H1 (cell line): ENCODE measurements at regions not wholly inside any gene's neighbourhood (a gene's known extent, or its start where the extent isn't known, plus 50 kb on each side); places are given as distances from the start of the nearest gene placed in this dataset.

ENCODE experiments used
- CTCF ChIA-PET: fragments of 300-600 bp; sonication (Branson Sonifier 250); formaldehyde crosslinking; loops from one replicate; lab custom pipeline; 2021; ENCODE audit not compliant: partially characterized antibody; lab: Charles Lee
- POLR2A ChIA-PET: fragments of 300-600 bp; sonication (Branson Sonifier 250); formaldehyde crosslinking; loops from one replicate; lab custom pipeline; 2021; ENCODE audit warnings: inconsistent platforms; ENCODE audit not compliant: partially characterized antibody; lab: Charles Lee
- DNase-seq, 2 experiments: peaks; one replicate each; pipeline versions ENCODE4 v3.0.0 to v3.0.0-alpha.2; 2010 to 2022; ENCODE audit warnings: low spot score in 2 of 2, low read depth in 1 of 2, mixed read lengths in 1 of 2
- FAIRE-seq: peaks from 2 replicates; lab custom pipeline; 2011; peaks lifted over from hg19 to GRCh38; lab: Jason Lieb, UNC
- H2AFZ ChIP-seq: 2 replicates; pipeline ENCODE4 v1.8.1; 2012; ENCODE audit warnings: low read length, inconsistent platforms
- H2AK5ac ChIP-seq: 2 replicates; pipeline ENCODE4 v1.6.1; 2013; ENCODE audit warnings: low read depth, low read length
- H2BK120ac ChIP-seq: replicated peaks from 2 replicates; pipeline ENCODE3; 2013; ENCODE audit warnings: low read depth, low read length, inconsistent platforms
- H2BK12ac ChIP-seq: 2 replicates; pipeline ENCODE4 v1.6.1; 2013; ENCODE audit warnings: low read depth, low read length
- H2BK15ac ChIP-seq: 2 replicates; pipeline ENCODE4 v1.6.1; 2013; ENCODE audit warnings: low read length
- H2BK20ac ChIP-seq: 2 replicates; pipeline ENCODE4 v1.6.1; 2013; ENCODE audit warnings: low read length
- H2BK5ac ChIP-seq: 2 replicates; pipeline ENCODE4 v1.6.1; 2013; ENCODE audit warnings: low read depth, low read length
- H3K14ac ChIP-seq: 2 replicates; pipeline ENCODE4 v1.6.1; 2013; ENCODE audit warnings: inconsistent platforms; ENCODE audit not compliant: insufficient read length
- H3K18ac ChIP-seq: 2 replicates; pipeline ENCODE4 v1.6.1; 2013; ENCODE audit warnings: low read length; ENCODE audit errors: extremely low read depth
- H3K23ac ChIP-seq: 2 replicates; pipeline ENCODE4 v1.6.1; 2013; ENCODE audit warnings: inconsistent platforms; ENCODE audit not compliant: insufficient read length
- H3K23me2 ChIP-seq: 2 replicates; pipeline ENCODE4 v1.6.1; 2013; ENCODE audit warnings: low read depth, low read length
- H3K27ac ChIP-seq: 2 replicates; pipeline ENCODE4 v1.6.1; 2011; ENCODE audit warnings: low read depth, low read length, inconsistent platforms
- H3K27me3 ChIP-seq, 4 experiments: replicated peaks in 1 of 4; 1 replicate in 1 of 4; 2 replicates in 3 of 4; pipeline versions ENCODE4 v1.6.1 to v1.8.1; 2011 to 2013; ENCODE audit warnings: low read length in 3 of 4, mild to moderate bottlenecking in 3 of 4, inconsistent platforms in 2 of 4, mixed read lengths in 2 of 4, moderate library complexity in 1 of 4; ENCODE audit not compliant: control insufficient read depth in 3 of 4, insufficient read depth in 3 of 4; ENCODE audit errors: extremely low read depth in 1 of 4
- H3K36me3 ChIP-seq, 4 experiments: 2 replicates each; pipeline versions ENCODE4 v1.6.1 to v1.8.1; 2011 to 2013; ENCODE audit warnings: mild to moderate bottlenecking in 4 of 4, low read length in 3 of 4, moderate library complexity in 2 of 4, control low read depth in 1 of 4, inconsistent platforms in 1 of 4; ENCODE audit not compliant: insufficient read depth in 4 of 4, control insufficient read depth in 2 of 4
- H3K4ac ChIP-seq: replicated peaks from 2 replicates; pipeline ENCODE3; 2013; ENCODE audit warnings: low read length, low read depth, mixed read lengths, inconsistent platforms; ENCODE audit not compliant: insufficient read length
- H3K4me1 ChIP-seq, 4 experiments: replicated peaks in 1 of 4; 1 replicate in 1 of 4; 2 replicates in 3 of 4; pipeline versions ENCODE4 v1.6.1 to v1.8.1; 2011 to 2013; ENCODE audit warnings: low read length in 3 of 4, inconsistent platforms in 2 of 4, mixed read lengths in 1 of 4; ENCODE audit not compliant: insufficient read depth in 4 of 4, control insufficient read depth in 3 of 4
- H3K4me2 ChIP-seq, 2 experiments: 2 replicates each; pipeline versions ENCODE4 v1.6.1 to v1.8.1; 2011 to 2013; ENCODE audit warnings: low read depth in 2 of 2, low read length in 2 of 2, control low read depth in 1 of 2, inconsistent platforms in 1 of 2, mild to moderate bottlenecking in 1 of 2; ENCODE audit not compliant: insufficient read depth in 1 of 2
- H3K4me3 ChIP-seq, 4 experiments: fragments of 200-600, 300-600 bp in 1 of 4; sonication (generic), shearing (Covaris generic), sonication (Bioruptor Twin) in 1 of 4; 2 replicates each; pipeline versions ENCODE4 v1.5.1 to v1.8.1; 2011 to 2016; ENCODE audit warnings: low read length in 4 of 4, low read depth in 3 of 4, control low read depth in 2 of 4, inconsistent platforms in 2 of 4, mild to moderate bottlenecking in 2 of 4, mixed read lengths in 1 of 4, moderate library complexity in 1 of 4; ENCODE audit not compliant: insufficient read depth in 2 of 4; ENCODE audit errors: extremely low read depth in 1 of 4
- H3K56ac ChIP-seq: replicated peaks from 2 replicates; pipeline ENCODE3; 2013; ENCODE audit warnings: low read depth, mild to moderate bottlenecking, mixed read lengths, low read length, inconsistent platforms; ENCODE audit not compliant: insufficient read length
- H3K79me1 ChIP-seq: 2 replicates; pipeline ENCODE4 v1.6.1; 2013; ENCODE audit warnings: low read depth, low read length, control low read depth
- H3K79me2 ChIP-seq, 2 experiments: 2 replicates each; pipeline versions ENCODE4 v1.6.1 to v1.8.1; 2012 to 2013; ENCODE audit warnings: low read length in 2 of 2, mild to moderate bottlenecking in 2 of 2, inconsistent platforms in 1 of 2; ENCODE audit not compliant: insufficient read depth in 2 of 2, control insufficient read depth in 1 of 2
- H3K9ac ChIP-seq, 4 experiments: replicated peaks in 1 of 4; 1 replicate in 1 of 4; 2 replicates in 3 of 4; pipeline versions ENCODE4 v1.6.1 to v1.8.1; 2011 to 2013; ENCODE audit warnings: low read depth in 3 of 4, low read length in 3 of 4, control low read depth in 2 of 4, mild to moderate bottlenecking in 2 of 4, moderate library complexity in 2 of 4, inconsistent platforms in 1 of 4; ENCODE audit errors: extremely low read depth in 1 of 4
- H3K9me3 ChIP-seq, 2 experiments: 2 replicates each; pipeline versions ENCODE4 v1.6.1 to v1.8.1; 2012 to 2013; ENCODE audit warnings: mild to moderate bottlenecking in 2 of 2, moderate library complexity in 2 of 2, control low read depth in 1 of 2, inconsistent platforms in 1 of 2, low read depth in 1 of 2, low read length in 1 of 2, mixed read lengths in 1 of 2; ENCODE audit not compliant: insufficient read depth in 2 of 2
- H4K20me1 ChIP-seq, 2 experiments: replicated peaks in 1 of 2; 2 replicates each; pipeline versions ENCODE3 to v1.8.1; 2011 to 2013; ENCODE audit warnings: inconsistent platforms in 2 of 2, low read length in 2 of 2, mild to moderate bottlenecking in 1 of 2; ENCODE audit not compliant: insufficient read depth in 2 of 2, control insufficient read depth in 1 of 2
- H4K5ac ChIP-seq: 2 replicates; pipeline ENCODE4 v1.6.1; 2013; ENCODE audit warnings: low read length, low read depth, mixed read lengths, inconsistent platforms; ENCODE audit not compliant: insufficient read length
- H4K8ac ChIP-seq: 2 replicates; pipeline ENCODE4 v1.8.0; 2013; ENCODE audit warnings: mild to moderate bottlenecking, moderate library complexity, low read length, inconsistent platforms; ENCODE audit not compliant: insufficient read depth; ENCODE audit errors: extremely low read depth
- H4K91ac ChIP-seq: replicated peaks from 2 replicates; pipeline ENCODE3; 2013; ENCODE audit warnings: low read length, mixed read lengths, inconsistent platforms; ENCODE audit not compliant: insufficient read length
- JUN ChIP-seq: IDR thresholded peaks from 2 replicates; pipeline ENCODE4 v1.6.1; 2011; ENCODE audit warnings: low read depth, mild to moderate bottlenecking, improper control_type of control experiment, low read length
- MAFK ChIP-seq: IDR thresholded peaks from 2 replicates; pipeline ENCODE4 v1.6.1; 2012; ENCODE audit warnings: low read depth, mild to moderate bottlenecking, improper control_type of control experiment, low read length
- POU5F1 ChIP-seq: IDR thresholded peaks from 2 replicates; pipeline ENCODE4 v1.6.1; 2011; ENCODE audit warnings: low read depth, mild to moderate bottlenecking, low read length, moderate library complexity
- RAD21 ChIP-seq, 2 experiments: IDR thresholded peaks in 1 of 2; conservative IDR thresholded peaks in 1 of 2; 2 replicates each; pipeline ENCODE4 v1.6.1; 2011; ENCODE audit warnings: low read depth in 2 of 2, low read length in 2 of 2, improper control_type of control experiment in 1 of 2, inconsistent platforms in 1 of 2, mild to moderate bottlenecking in 1 of 2, moderate library complexity in 1 of 2
- WGBS, 2 experiments: shearing (Covaris generic) in 1 of 2; methylation state at CpG; one replicate each; pipeline versions ENCODE4 v1.1.6 to v1.1.7; 2013 to 2015; ENCODE audit warnings: low lambda C conversion rate in 2 of 2, mixed read lengths in 2 of 2, inconsistent platforms in 1 of 2, low coverage in 1 of 2, missing lambda C conversion rate in 1 of 2; ENCODE audit not compliant: insufficient replicate concordance in 2 of 2, insufficient coverage in 1 of 2, insufficient read length in 1 of 2; ENCODE audit errors: extremely low coverage in 1 of 2, missing lambda C conversion rate in 1 of 2; 5-methylcytosine and 5-hydroxymethylcytosine counted together
- TF ChIP-seq, protein P1 (sequence below): IDR thresholded peaks from 2 replicates; pipeline ENCODE4 v1.6.1; 2011; ENCODE audit warnings: low read length, improper control_type of control experiment

DNA sequence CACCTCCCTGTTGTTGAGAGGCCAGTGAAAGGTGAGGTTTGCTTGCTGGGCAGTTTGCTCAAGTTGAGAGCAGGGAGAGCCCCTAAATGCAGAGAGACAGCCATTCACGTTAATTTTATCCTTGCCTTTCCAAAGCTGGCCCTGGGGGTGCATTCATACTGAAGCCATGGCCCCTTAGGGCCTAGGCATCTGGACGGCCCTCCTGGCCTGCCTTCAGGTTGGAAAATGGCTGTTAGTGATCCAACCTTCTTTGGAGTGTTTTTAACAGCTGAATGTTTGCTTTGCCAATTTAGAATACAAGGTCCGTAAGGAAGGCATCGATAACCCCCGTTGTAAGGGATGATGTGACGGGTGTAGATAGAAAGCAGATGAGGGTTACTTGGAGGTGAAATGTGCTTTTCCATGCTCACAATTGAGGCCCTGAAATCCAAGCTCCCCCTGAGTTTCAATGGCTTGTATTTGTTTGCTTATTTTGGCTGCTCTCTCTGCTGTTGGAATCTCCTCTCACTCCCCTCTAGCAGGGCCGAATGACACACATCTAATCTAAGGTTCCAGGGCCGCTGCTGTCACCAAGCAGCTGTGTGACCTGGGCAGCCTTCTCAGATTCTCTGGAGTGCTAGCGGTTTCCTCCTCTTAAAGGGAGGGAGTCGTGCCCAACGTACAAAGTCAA is 171.6 kb upstream of the MKI67 start:
- Histone ChIP-seq H3K79me1 (no peaks in the 10 kb centered on the region), H3K27me3 (no peaks in the 10 kb centered on the region), H2BK120ac (no peak overlapping the region), H3K79me2 (no peaks in the 10 kb centered on the region), H3K9me3 (peaks cover 15 to 20% of the 10 kb centered on the region in 2 experiments; a peak in 2 of 4 replicates), H3K23me2 (no peaks in the 10 kb centered on the region), H4K91ac (no peak overlapping the region), H3K4me2 (no peak overlapping the region), H3K23ac (no peak overlapping the region), H3K9ac (no peak overlapping the region), H2AFZ (no peak overlapping the region), H3K4ac (no peak overlapping the region), H2BK12ac (no peak overlapping the region), H3K4me1 (no peaks in the 10 kb centered on the region), H4K5ac (no peak overlapping the region), H4K20me1 (no peaks in the 10 kb centered on the region), H2BK5ac (no peak overlapping the region), H2BK20ac (no peak overlapping the region), H3K56ac (no peak overlapping the region), H3K4me3 (no peak overlapping the region), H2BK15ac (no peak overlapping the region), H3K14ac (no peak overlapping the region), H4K8ac (no peak overlapping the region; the same call in 1 of the 2 replicates), H3K36me3 (no peaks in the 10 kb centered on the region), H3K18ac (no peak overlapping the region), H3K27ac (no peak overlapping the region), H2AK5ac (no peak overlapping the region)
- DNase-seq (no peak), FAIRE-seq (no peak)
- POLR2A ChIA-PET: no interaction called here
- CTCF ChIA-PET: interaction anchor here (0.6 to 1.9 kb wide), 4 partner anchors 10 to 555 kb away, joined by 3 to 5 read pairs (median 4); no protein-coding TSS in a partner anchor
- no peak for TF ChIP-seq MAFK
- no peak for TF ChIP-seq RAD21 (IDR thresholded peaks at IDR 0.05 in 1 of 2, conservative IDR thresholded peaks at IDR 0.05 in 1 of 2; ENCODE audit: low read depth in 2 of 2, low read length in 2 of 2)
- TF ChIP-seq, protein P1, sequence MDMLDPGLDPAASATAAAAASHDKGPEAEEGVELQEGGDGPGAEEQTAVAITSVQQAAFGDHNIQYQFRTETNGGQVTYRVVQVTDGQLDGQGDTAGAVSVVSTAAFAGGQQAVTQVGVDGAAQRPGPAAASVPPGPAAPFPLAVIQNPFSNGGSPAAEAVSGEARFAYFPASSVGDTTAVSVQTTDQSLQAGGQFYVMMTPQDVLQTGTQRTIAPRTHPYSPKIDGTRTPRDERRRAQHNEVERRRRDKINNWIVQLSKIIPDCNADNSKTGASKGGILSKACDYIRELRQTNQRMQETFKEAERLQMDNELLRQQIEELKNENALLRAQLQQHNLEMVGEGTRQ: no peak
- no peak for TF ChIP-seq POU5F1
- no peak for TF ChIP-seq JUN
- 92% methylated on average over 11 of the region's 11 CpGs; no CpG with 5 or more reads in 1 of the 2 experiments for WGBS, 2 experiments
